MM.1S (cell line): ENCODE measurements at regions not wholly inside any gene's neighbourhood (a gene's known extent, or its start where the extent isn't known, plus 50 kb on each side); places are given as distances from the start of the nearest gene placed in this dataset.

Source experiments
- EZH2 ChIP-seq: fragments of 300-600 bp; sonication (generic); optimal IDR thresholded peaks from 2 replicates; pipeline ENCODE3; 2017; ENCODE audit warnings: low read depth, mild to moderate bottlenecking, antibody characterized with exemption, low read length, mixed read lengths
- TF ChIP-seq, protein P1 (sequence below): fragments of 300-600 bp; sonication (generic); IDR thresholded peaks from 2 replicates; pipeline ENCODE4 v1.5.1; 2016; ENCODE audit warnings: antibody characterized with exemption, low read length, mixed read lengths

DNA sequence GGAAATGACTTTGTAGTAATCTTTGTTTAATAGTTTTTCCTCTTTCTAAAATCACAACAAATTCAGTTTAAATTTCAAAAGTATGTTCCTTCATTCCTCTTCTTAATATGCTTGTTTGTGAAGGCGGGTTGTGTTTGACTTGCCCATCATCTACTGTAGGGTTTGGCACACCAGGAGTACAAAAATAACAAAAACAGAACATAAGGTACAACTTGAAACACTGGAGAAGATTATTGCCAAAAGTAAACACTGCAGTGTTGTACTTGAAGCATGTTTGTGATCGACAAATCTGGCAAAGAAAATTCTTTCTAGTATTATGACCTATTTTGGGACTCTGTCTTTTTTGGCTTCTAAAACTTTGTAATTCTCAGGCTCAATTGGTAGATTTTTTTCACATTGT lies 518.6 kb downstream of the SLITRK5 start:
- TF ChIP-seq, protein P1, sequence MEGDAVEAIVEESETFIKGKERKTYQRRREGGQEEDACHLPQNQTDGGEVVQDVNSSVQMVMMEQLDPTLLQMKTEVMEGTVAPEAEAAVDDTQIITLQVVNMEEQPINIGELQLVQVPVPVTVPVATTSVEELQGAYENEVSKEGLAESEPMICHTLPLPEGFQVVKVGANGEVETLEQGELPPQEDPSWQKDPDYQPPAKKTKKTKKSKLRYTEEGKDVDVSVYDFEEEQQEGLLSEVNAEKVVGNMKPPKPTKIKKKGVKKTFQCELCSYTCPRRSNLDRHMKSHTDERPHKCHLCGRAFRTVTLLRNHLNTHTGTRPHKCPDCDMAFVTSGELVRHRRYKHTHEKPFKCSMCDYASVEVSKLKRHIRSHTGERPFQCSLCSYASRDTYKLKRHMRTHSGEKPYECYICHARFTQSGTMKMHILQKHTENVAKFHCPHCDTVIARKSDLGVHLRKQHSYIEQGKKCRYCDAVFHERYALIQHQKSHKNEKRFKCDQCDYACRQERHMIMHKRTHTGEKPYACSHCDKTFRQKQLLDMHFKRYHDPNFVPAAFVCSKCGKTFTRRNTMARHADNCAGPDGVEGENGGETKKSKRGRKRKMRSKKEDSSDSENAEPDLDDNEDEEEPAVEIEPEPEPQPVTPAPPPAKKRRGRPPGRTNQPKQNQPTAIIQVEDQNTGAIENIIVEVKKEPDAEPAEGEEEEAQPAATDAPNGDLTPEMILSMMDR: no peak
- no peak for TF ChIP-seq EZH2
